PC-9 (cell line): ENCODE measurements at regions not wholly inside any gene's neighbourhood (a gene's known extent, or its start where the extent isn't known, plus 50 kb on each side); places are given as distances from the start of the nearest gene placed in this dataset.

Experiments used
- BruUV-seq: library from RNA; stranded (reverse); fragments of 400-500 nt; replicated peaks from 2 replicates; lab custom pipeline; 2021; lab: Mats Ljungman, UMichigan
- CTCF ChIA-PET: fragments of 300-600 bp; sonication (Branson Sonifier 250); formaldehyde crosslinking; loops from one replicate; lab custom pipeline; 2022; ENCODE audit warnings: antibody characterized with exemption; lab: Charles Lee
- POLR2A ChIA-PET: fragments of 300-600 bp; sonication (Branson Sonifier 250); formaldehyde crosslinking; loops from one replicate; lab custom pipeline; 2022; ENCODE audit warnings: antibody characterized with exemption; ENCODE audit not compliant: unreplicated experiment; lab: Charles Lee
- DNase-seq, 2 experiments: peaks; one replicate each; pipeline versions ENCODE4 v3.0.0 to v3.0.0-alpha.2; 2015 to 2022; ENCODE audit warnings: mixed read lengths in 1 of 2
- H2AFZ ChIP-seq: fragments of 200-600 bp; sonication (generic); 2 replicates; pipeline ENCODE4 v1.8.1; 2017; ENCODE audit warnings: antibody characterized with exemption
- H3F3A ChIP-seq: fragments of 200-600 bp; sonication (generic); 2 replicates; pipeline ENCODE4 v1.8.1; 2017; ENCODE audit warnings: antibody characterized with exemption, mild to moderate bottlenecking, low read depth; ENCODE audit not compliant: insufficient read depth
- H3K27ac ChIP-seq: fragments of 200-600 bp; sonication (generic); 2 replicates; pipeline ENCODE4 v1.6.1; 2016; ENCODE audit warnings: mixed run types
- H3K27me3 ChIP-seq: fragments of 200-600 bp; sonication (generic); 2 replicates; pipeline ENCODE4 v1.6.1; 2016; ENCODE audit warnings: low read depth, mixed run types; ENCODE audit not compliant: insufficient read depth
- H3K36me3 ChIP-seq: fragments of 200-600 bp; sonication (generic); 2 replicates; pipeline ENCODE4 v1.6.1; 2016; ENCODE audit warnings: low read depth, mixed run types
- H3K4me1 ChIP-seq: fragments of 200-600 bp; sonication (generic); replicated peaks from 2 replicates; pipeline ENCODE4 v1.6.1; 2016; ENCODE audit warnings: mixed run types; ENCODE audit not compliant: insufficient read depth
- H3K4me2 ChIP-seq: fragments of 200-600 bp; sonication (generic); 2 replicates; pipeline ENCODE4 v1.6.1; 2017; ENCODE audit warnings: mixed run types
- H3K4me3 ChIP-seq: fragments of 200-600 bp; sonication (generic); 2 replicates; pipeline ENCODE4 v1.6.1; 2016; ENCODE audit warnings: mixed run types
- H3K79me2 ChIP-seq: fragments of 200-600 bp; sonication (generic); 2 replicates; pipeline ENCODE4 v1.6.1; 2017; ENCODE audit warnings: low read depth, mixed run types
- H3K9me2 ChIP-seq: fragments of 200-600 bp; sonication (generic); 2 replicates; pipeline ENCODE4 v1.8.1; 2017; ENCODE audit warnings: mild to moderate bottlenecking; ENCODE audit not compliant: insufficient read depth
- H3K9me3 ChIP-seq: fragments of 200-600 bp; sonication (generic); 2 replicates; pipeline ENCODE4 v1.8.1; 2016; ENCODE audit warnings: low read depth; ENCODE audit not compliant: insufficient read depth
- H4K20me1 ChIP-seq: fragments of 200-600 bp; sonication (generic); 2 replicates; pipeline ENCODE4 v1.8.1; 2017; ENCODE audit not compliant: insufficient read depth
- EZH2 ChIP-seq: fragments of 200-600 bp; sonication (generic); IDR thresholded peaks from 2 replicates; pipeline ENCODE4 v1.8.0; 2017; ENCODE audit warnings: antibody characterized with exemption, low read depth
- intact Hi-C: fragments of 100-400 bp; cut with micrococcal nuclease; formaldehyde crosslinking; loops from one replicate; pipeline ENCODE4 v1.10.0; 2022; ENCODE audit not compliant: unreplicated experiment
- TF ChIP-seq, protein P1 (sequence below): fragments of 200-600 bp; sonication (generic); conservative IDR thresholded peaks from 2 replicates; pipeline ENCODE4 v1.6.1; 2017; ENCODE audit warnings: mixed run types, antibody characterized with exemption, mild to moderate bottlenecking, moderate library complexity

GRCh38 chr18:37935086-37935485 is 369.5 kb upstream of the CELF4 start:
- Histone ChIP-seq H3K27me3 (no peaks in the 10 kb centered on the region), H3K36me3 (no peaks in the 10 kb centered on the region), H3K4me3 (no peak overlapping the region), H3K9me3 (no peaks in the 10 kb centered on the region), H3F3A (no peaks in the 10 kb centered on the region), H3K4me2 (no peak overlapping the region), H2AFZ (no peak overlapping the region), H3K79me2 (no peaks in the 10 kb centered on the region), H3K27ac (no peak overlapping the region), H3K4me1 (no peaks in the 10 kb centered on the region), H3K9me2 (no peaks in the 10 kb centered on the region), H4K20me1 (no peaks in the 10 kb centered on the region)
- no peak for DNase-seq
- intact Hi-C loops, result no loop called here
- TF ChIP-seq, protein P1, sequence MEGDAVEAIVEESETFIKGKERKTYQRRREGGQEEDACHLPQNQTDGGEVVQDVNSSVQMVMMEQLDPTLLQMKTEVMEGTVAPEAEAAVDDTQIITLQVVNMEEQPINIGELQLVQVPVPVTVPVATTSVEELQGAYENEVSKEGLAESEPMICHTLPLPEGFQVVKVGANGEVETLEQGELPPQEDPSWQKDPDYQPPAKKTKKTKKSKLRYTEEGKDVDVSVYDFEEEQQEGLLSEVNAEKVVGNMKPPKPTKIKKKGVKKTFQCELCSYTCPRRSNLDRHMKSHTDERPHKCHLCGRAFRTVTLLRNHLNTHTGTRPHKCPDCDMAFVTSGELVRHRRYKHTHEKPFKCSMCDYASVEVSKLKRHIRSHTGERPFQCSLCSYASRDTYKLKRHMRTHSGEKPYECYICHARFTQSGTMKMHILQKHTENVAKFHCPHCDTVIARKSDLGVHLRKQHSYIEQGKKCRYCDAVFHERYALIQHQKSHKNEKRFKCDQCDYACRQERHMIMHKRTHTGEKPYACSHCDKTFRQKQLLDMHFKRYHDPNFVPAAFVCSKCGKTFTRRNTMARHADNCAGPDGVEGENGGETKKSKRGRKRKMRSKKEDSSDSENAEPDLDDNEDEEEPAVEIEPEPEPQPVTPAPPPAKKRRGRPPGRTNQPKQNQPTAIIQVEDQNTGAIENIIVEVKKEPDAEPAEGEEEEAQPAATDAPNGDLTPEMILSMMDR, result no peak
- no peak for TF ChIP-seq EZH2
- ChIA-PET POLR2A (no interaction called here), CTCF (no interaction called here)
- BruUV-seq, result no TSS peak

- Histone ChIP-seq H3K4me1 (no peaks in the 10 kb centered on the region), H3F3A (no peaks in the 10 kb centered on the region), H3K9me2 (no peaks in the 10 kb centered on the region), H3K4me3 (no peak overlapping the region), H3K36me3 (no peaks in the 10 kb centered on the region), H3K27me3 (no peaks in the 10 kb centered on the region), H4K20me1 (no peaks in the 10 kb centered on the region), H3K4me2 (no peak overlapping the region), H3K27ac (no peak overlapping the region), H2AFZ (no peak overlapping the region), H3K79me2 (no peaks in the 10 kb centered on the region), H3K9me3 (no peaks in the 10 kb centered on the region)
- intact Hi-C loops, result no loop called here
- CTCF ChIA-PET, result no interaction called here
- BruUV-seq, result no TSS peak
- POLR2A ChIA-PET, result no interaction called here
- TF ChIP-seq, protein P1, result no peak
- TF ChIP-seq EZH2, result no peak
- no peak for DNase-seq
Observed at GRCh38 chr18:37930640-37931039, 365.0 kb upstream of the CELF4 start.

DNA sequence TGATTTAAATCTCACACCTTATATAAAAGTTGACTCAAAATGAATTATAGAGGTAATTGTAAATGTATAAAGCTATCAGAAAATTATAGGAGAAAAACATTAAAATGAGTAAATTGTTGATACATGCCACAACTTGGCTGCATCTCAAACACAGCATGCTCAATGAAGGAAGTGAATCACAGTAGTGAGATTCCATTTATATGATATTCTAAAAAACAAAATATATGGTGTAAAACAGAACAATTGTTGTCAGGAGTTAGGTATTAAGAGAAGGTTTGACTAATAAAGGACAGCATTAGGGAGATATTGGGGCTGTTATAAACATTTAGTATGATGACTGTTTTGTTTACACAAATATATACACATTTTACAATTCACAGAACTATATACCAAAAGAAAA is 356.6 kb upstream of the CELF4 start:
- DNase-seq, result no peak
- Histone ChIP-seq H2AFZ (no peak overlapping the region), H3K79me2 (no peaks in the 10 kb centered on the region), H4K20me1 (no peaks in the 10 kb centered on the region), H3K36me3 (no peaks in the 10 kb centered on the region), H3K9me3 (no peaks in the 10 kb centered on the region), H3F3A (no peaks in the 10 kb centered on the region), H3K27ac (no peak overlapping the region), H3K9me2 (no peaks in the 10 kb centered on the region), H3K4me3 (no peak overlapping the region), H3K27me3 (no peaks in the 10 kb centered on the region), H3K4me2 (no peak overlapping the region), H3K4me1 (no peaks in the 10 kb centered on the region)
- ChIA-PET CTCF (no interaction called here), POLR2A (no interaction called here)
- intact Hi-C loops, result no loop called here
- TF ChIP-seq, protein P1, result no peak
- no peak for TF ChIP-seq EZH2
- no TSS peak for BruUV-seq
